ENCODE measurements at regions not wholly inside any gene's neighbourhood (a gene's known extent, or its start where the extent isn't known, plus 50 kb on each side); places are given as distances from the start of the nearest gene placed in this dataset.

DNA sequence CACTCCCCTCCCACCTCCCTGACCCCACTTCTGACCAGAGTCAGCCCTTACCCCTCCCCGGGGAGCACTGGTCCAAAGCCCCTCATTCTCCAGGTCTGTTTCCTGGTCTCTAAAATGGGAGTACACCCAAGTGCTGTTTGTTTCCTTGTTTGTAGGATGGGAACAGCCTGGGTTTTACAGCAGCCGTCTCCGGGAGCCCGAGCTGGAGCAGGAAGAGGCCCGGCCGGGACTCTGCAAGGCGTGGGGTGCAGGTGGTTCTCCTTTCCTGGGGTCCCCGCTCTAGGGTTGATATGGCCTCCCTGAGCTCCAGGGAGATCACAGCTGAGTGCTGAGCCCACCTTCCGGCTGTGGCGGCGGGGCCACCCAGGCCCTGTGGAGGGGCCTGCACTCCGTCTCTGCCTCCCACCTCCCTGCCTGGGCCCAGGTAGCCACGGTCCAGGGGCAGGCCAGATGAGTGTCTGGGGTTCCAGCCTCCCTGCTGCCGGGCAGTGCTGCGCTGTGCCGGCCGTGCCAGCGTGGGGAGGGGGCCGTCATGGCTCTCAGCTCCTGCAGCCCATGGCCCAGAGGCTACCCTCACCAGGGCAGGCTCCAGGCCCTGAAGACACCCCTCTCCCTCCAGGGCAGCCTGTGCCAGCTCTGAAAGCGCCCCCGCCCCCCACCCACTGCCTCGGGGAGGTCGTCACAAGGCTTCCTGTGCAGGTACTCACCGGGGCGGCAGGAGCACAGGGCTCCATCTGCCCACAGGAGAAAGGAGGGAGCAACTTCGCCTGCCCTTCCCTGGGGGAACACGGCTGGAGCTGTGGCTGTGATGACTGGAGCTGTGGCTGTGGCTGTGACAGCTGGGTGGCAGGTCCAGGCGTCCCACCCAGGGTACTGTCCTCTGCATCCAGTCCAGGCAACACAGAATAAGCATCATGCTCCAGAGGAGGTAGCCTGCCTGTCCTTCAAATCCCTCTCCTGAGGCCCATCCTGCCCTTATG is 98.8 kb downstream of the ADRA2C start:
- in situ Hi-C loops (cut with HindIII; ENCODE audit: low sequenced_read_pairs) = loop anchor here (5.0 kb wide), 1 partner anchor 88 kb away; no protein-coding TSS in a partner anchor

- in situ Hi-C loops (cut with HindIII; ENCODE audit: low sequenced_read_pairs) = loop anchor here (5.0 kb wide), 1 partner anchor 89 kb away; no protein-coding TSS in a partner anchor
Observed at GRCh38 chr4:3865986-3866812, 100.0 kb downstream of the ADRA2C start.

GRCh38 chr4:3866813-3867129 is 100.6 kb downstream of the ADRA2C start:
- in situ Hi-C loops (cut with HindIII; ENCODE audit: low sequenced_read_pairs) = loop anchor here (5.0 kb wide), 1 partner anchor 89 kb away; no protein-coding TSS in a partner anchor

DNA sequence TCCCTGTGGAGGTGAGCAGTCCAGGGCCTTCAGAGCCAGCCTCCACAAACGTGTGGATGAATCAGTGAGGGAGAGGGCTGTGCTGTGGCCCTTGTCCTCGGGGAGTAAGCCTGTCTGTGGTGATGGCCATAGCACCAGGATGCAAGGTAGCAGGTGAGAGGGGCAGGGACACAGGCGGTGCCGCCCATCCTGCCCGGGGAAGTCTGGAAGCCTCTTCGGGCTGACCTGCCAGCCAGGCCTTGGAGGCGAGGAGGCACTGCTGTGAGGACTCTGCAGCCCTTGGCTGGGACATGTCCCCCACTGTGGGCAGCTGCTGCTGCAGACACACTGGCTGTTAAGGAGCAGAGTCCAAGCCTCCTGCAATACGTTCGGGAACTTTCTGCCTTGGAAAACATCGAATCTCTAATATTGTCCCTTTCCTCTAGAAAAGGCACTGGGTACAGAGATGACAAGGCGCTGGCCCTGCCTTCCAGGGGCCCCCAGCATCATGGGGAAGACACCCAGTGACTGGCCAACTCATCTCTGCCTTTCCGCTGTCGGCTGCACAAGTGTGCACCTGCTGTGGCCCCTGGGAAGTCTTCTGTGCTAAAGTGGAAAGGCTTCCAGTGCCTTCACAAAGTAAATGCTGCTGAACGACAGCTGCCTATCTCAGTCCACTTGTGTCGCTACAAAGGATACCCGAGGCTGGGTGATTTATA is 101.4 kb downstream of the ADRA2C start:
- in situ Hi-C loops (cut with HindIII; ENCODE audit: low sequenced_read_pairs) = loop anchor here (5.0 kb wide), 1 partner anchor 90 kb away; no protein-coding TSS in a partner anchor

- in situ Hi-C loops (cut with HindIII; ENCODE audit: low sequenced_read_pairs) = loop anchor here (5.0 kb wide), 1 partner anchor 91 kb away; no protein-coding TSS in a partner anchor
Observed at GRCh38 chr4:3868211-3869173, 102.3 kb downstream of the ADRA2C start.

- in situ Hi-C loops (cut with HindIII; ENCODE audit: low sequenced_read_pairs) = loop anchor here (5.0 kb wide), 1 partner anchor 92 kb away; no protein-coding TSS in a partner anchor
Observed at GRCh38 chr4:3869174-3869572, 103.0 kb downstream of the ADRA2C start.

GRCh38 chr4:3869661-3870566 is 103.7 kb downstream of the ADRA2C start:
- in situ Hi-C loops (cut with HindIII; ENCODE audit: low sequenced_read_pairs) = loop anchor here (5.0 kb wide), 1 partner anchor 93 kb away; no protein-coding TSS in a partner anchor

- in situ Hi-C loops (cut with HindIII; ENCODE audit: low sequenced_read_pairs) = no loop called here
Observed at GRCh38 chr4:3870567-3870962, 104.4 kb downstream of the ADRA2C start.

DNA sequence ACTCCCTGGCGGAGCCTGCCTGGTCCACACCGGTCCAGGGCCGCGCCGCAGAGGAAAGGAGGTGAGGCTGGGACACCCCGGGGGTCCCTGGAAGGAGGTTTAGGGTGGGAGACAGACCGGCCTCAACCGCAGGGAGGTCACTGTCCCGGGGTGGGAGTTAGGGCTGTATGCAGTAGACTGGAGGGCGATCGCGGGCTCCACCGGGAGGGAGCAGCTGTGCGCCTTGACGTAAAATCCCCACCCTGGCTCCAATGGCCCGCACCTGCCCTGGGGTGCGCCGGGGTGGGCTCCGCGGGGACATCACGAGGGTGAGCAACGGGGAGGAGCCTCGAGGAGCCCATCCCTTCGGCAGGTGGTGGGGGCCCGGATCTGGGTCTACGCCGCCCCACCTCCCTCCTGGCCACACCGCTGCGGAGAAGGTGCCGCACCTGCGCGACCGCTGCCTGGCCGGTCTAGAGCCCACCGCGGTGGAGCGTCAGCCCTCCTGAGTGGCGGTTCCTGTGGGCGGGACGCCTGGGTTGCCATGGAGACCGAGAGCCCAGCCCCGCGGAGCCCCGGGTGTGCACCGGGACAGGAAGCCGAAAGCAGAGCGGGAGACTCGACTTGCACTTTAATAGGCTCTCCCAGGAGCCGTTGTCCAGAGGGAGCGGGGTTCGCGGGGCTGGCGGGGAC is 105.1 kb downstream of the ADRA2C start:
- in situ Hi-C loops (cut with HindIII; ENCODE audit: low sequenced_read_pairs) = no loop called here

- in situ Hi-C loops (cut with HindIII; ENCODE audit: low sequenced_read_pairs) = no loop called here
Observed at GRCh38 chr4:3871881-3872833, 106.0 kb downstream of the ADRA2C start.

- in situ Hi-C loops (cut with HindIII; ENCODE audit: low sequenced_read_pairs) = no loop called here
Observed at GRCh38 chr4:3872834-3873313, 106.7 kb downstream of the ADRA2C start.

GRCh38 chr4:3873408-3874027 is 107.3 kb downstream of the ADRA2C start:
- in situ Hi-C loops (cut with HindIII; ENCODE audit: low sequenced_read_pairs) = no loop called here

DNA sequence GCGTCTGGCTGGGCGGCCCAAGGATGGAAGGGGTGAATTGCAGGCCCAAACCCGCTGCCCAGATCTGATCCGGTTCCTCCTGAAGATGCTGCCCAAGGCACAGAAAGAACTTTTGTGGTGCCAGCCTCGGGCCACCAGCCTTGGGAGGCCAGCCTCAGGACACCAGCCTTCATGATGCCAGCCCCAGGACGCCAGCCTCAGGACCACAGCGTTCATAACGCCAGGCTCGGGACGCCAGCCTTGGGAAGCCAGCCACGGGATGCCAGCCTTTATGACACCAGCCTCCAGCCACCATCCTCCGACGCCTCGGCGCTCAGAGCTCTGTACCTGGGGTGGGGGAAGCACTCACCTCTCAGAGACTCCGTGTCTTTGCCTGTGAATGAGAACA is 107.8 kb downstream of the ADRA2C start:
- in situ Hi-C loops (cut with HindIII; ENCODE audit: low sequenced_read_pairs) = no loop called here

GRCh38 chr4:3874525-3875110 is 108.4 kb downstream of the ADRA2C start:
- in situ Hi-C loops (cut with HindIII; ENCODE audit: low sequenced_read_pairs) = no loop called here

- in situ Hi-C loops (cut with HindIII; ENCODE audit: low sequenced_read_pairs) = no loop called here
Observed at GRCh38 chr4:3875466-3875865, 109.3 kb downstream of the ADRA2C start.

Measured in endothelial cell of hepatic sinusoid (primary cell).